Esophagus muscularis mucosa (tissue), 4 donors: ENCODE measurements at regions not wholly inside any gene's neighbourhood (a gene's known extent, or its start where the extent isn't known, plus 50 kb on each side); places are given as distances from the start of the nearest gene placed in this dataset.

Source experiments
- CTCF ChIP-seq, 3 experiments: fragments of 200-600 bp in 2 of 3; fragments of 450-650 bp in 1 of 3; sonication (generic) in 2 of 3; IDR thresholded peaks; one replicate each; pipeline ENCODE4 v1.5.1; 2017 to 2019; ENCODE audit warnings: antibody characterized with exemption in 3 of 3, mild to moderate bottlenecking in 2 of 3, moderate library complexity in 1 of 3
- EP300 ChIP-seq: sonication (generic); formaldehyde crosslinking; IDR thresholded peaks from one replicate; pipeline ENCODE4 v1.6.1; 2017; ENCODE audit warnings: antibody characterized with exemption
- POLR2A ChIP-seq: fragments of 450-650 bp; IDR thresholded peaks from one replicate; pipeline ENCODE4 v1.6.1; 2017; ENCODE audit warnings: antibody characterized with exemption, moderate library complexity, mild to moderate bottlenecking, low read depth
- POLR2AphosphoS5 ChIP-seq, 2 donors: sonication (generic); formaldehyde crosslinking; IDR thresholded peaks; one replicate each; pipeline ENCODE4 v1.6.1; 2017; ENCODE audit warnings: antibody characterized with exemption in 2 of 2

- TF ChIP-seq POLR2A (no peak), CTCF (IDR thresholded peaks at IDR 0.05) (no peak), POLR2AphosphoS5 (IDR thresholded peaks at IDR 0.05) (no peak), EP300 (no peak)
Measured at GRCh38 chr5:168192120-168192519, 99.3 kb upstream of the WWC1 start.
